ENCODE measurements at regions not wholly inside any gene's neighbourhood (a gene's known extent, or its start where the extent isn't known, plus 50 kb on each side); places are given as distances from the start of the nearest gene placed in this dataset.

- no peak for DNase-seq (ENCODE audit: low spot score)
- TF ChIP-seq EZH2phosphoT487 (IDR thresholded peaks at IDR 0.05; ENCODE audit: borderline replicate concordance, low read depth, low read length) (no peak), CTCF (conservative IDR thresholded peaks at IDR 0.05; ENCODE audit: low read length) (no peak)
- Histone ChIP-seq H3K9me2 (ENCODE audit: insufficient read depth, low read length) (no peaks in the 10 kb centered on the region), H3K4me1 (ENCODE audit: insufficient read depth, low read length, poor library complexity, severe bottlenecking) (no peaks in the 10 kb centered on the region), H3K4me3 (ENCODE audit: low read depth, low read length, poor library complexity, severe bottlenecking) (no peak overlapping the region), H3K4me2 (ENCODE audit: low read length) (no peak overlapping the region), H3K9me3 (ENCODE audit: low read length) (no peaks in the 10 kb centered on the region), H3K79me2 (ENCODE audit: insufficient read depth, low read depth, low read length) (no peaks in the 10 kb centered on the region), H2AFZ (ENCODE audit: low read length) (no peak overlapping the region), H3K27ac (ENCODE audit: low read depth, low read length, poor library complexity, severe bottlenecking) (no peak overlapping the region), H4K20me1 (ENCODE audit: insufficient read depth, low read length) (no peaks in the 10 kb centered on the region), H3K36me3 (ENCODE audit: insufficient read depth, low read length) (no peaks in the 10 kb centered on the region)
- intact Hi-C loops (cut with micrococcal nuclease; ENCODE audit: unreplicated experiment), result no loop called here
- ChIA-PET POLR2A (no interaction called here), CTCF (ENCODE audit: unreplicated experiment) (no interaction called here)
- no TSS peak for BruUV-seq (replicated peaks)
Observed at GRCh38 chr5:57398413-57399093, 84.1 kb downstream of the ACTBL2 start.

- no peak for TF ChIP-seq CTCF (conservative IDR thresholded peaks at IDR 0.05; ENCODE audit: low read length)
- no peak for TF ChIP-seq EZH2phosphoT487 (IDR thresholded peaks at IDR 0.05; ENCODE audit: borderline replicate concordance, low read depth, low read length)
- H3K36me3 ChIP-seq (ENCODE audit: insufficient read depth, low read length), result no peaks in the 10 kb centered on the region
- H4K20me1 ChIP-seq (ENCODE audit: insufficient read depth, low read length), result no peaks in the 10 kb centered on the region
- no peaks in the 10 kb centered on the region for H3K9me2 ChIP-seq (ENCODE audit: insufficient read depth, low read length)
- no peak overlapping the region for H3K27ac ChIP-seq (ENCODE audit: low read depth, low read length, poor library complexity, severe bottlenecking)
- H2AFZ ChIP-seq (ENCODE audit: low read length), result no peak overlapping the region
- H3K9me3 ChIP-seq (ENCODE audit: low read length), result no peaks in the 10 kb centered on the region
- ChIA-PET POLR2A (no interaction called here), CTCF (ENCODE audit: unreplicated experiment) (no interaction called here)
- intact Hi-C loops (cut with micrococcal nuclease; ENCODE audit: unreplicated experiment), result no loop called here
- H3K79me2 ChIP-seq (ENCODE audit: insufficient read depth, low read depth, low read length), result no peaks in the 10 kb centered on the region
- DNase-seq (ENCODE audit: low spot score), result no peak
- no peak overlapping the region for H3K4me3 ChIP-seq (ENCODE audit: low read depth, low read length, poor library complexity, severe bottlenecking)
- BruUV-seq (replicated peaks), result no TSS peak
- no peaks in the 10 kb centered on the region for H3K4me1 ChIP-seq (ENCODE audit: insufficient read depth, low read length, poor library complexity, severe bottlenecking)
- no peak overlapping the region for H3K4me2 ChIP-seq (ENCODE audit: low read length)
Observed at GRCh38 chr5:57396701-57397100, 85.9 kb downstream of the ACTBL2 start.

- POLR2A ChIA-PET, result no interaction called here
- H3K9me3 ChIP-seq (ENCODE audit: low read length), result no peaks in the 10 kb centered on the region
- BruUV-seq (replicated peaks), result no TSS peak
- H4K20me1 ChIP-seq (ENCODE audit: insufficient read depth, low read length), result no peaks in the 10 kb centered on the region
- no peaks in the 10 kb centered on the region for H3K79me2 ChIP-seq (ENCODE audit: insufficient read depth, low read depth, low read length)
- intact Hi-C loops (cut with micrococcal nuclease; ENCODE audit: unreplicated experiment), result no loop called here
- H3K4me3 ChIP-seq (ENCODE audit: low read depth, low read length, poor library complexity, severe bottlenecking), result no peak overlapping the region
- DNase-seq (ENCODE audit: low spot score), result no peak
- H3K4me2 ChIP-seq (ENCODE audit: low read length), result no peak overlapping the region
- no peaks in the 10 kb centered on the region for H3K9me2 ChIP-seq (ENCODE audit: insufficient read depth, low read length)
- TF ChIP-seq CTCF (conservative IDR thresholded peaks at IDR 0.05; ENCODE audit: low read length) (no peak), EZH2phosphoT487 (IDR thresholded peaks at IDR 0.05; ENCODE audit: borderline replicate concordance, low read depth, low read length) (no peak)
- no peak overlapping the region for H3K27ac ChIP-seq (ENCODE audit: low read depth, low read length, poor library complexity, severe bottlenecking)
- no peaks in the 10 kb centered on the region for H3K36me3 ChIP-seq (ENCODE audit: insufficient read depth, low read length)
- H2AFZ ChIP-seq (ENCODE audit: low read length), result no peak overlapping the region
- no peaks in the 10 kb centered on the region for H3K4me1 ChIP-seq (ENCODE audit: insufficient read depth, low read length, poor library complexity, severe bottlenecking)
- CTCF ChIA-PET (ENCODE audit: unreplicated experiment), result no interaction called here
Observed at GRCh38 chr5:57394421-57395210, 88.0 kb downstream of the ACTBL2 start.
